MM.1S (cell line): ENCODE measurements at regions not wholly inside any gene's neighbourhood (a gene's known extent, or its start where the extent isn't known, plus 50 kb on each side); places are given as distances from the start of the nearest gene placed in this dataset.

Experiments used
- EZH2 ChIP-seq: fragments of 300-600 bp; sonication (generic); optimal IDR thresholded peaks from 2 replicates; pipeline ENCODE3; 2017; ENCODE audit warnings: low read depth, mild to moderate bottlenecking, antibody characterized with exemption, low read length, mixed read lengths
- EZH2phosphoT487 ChIP-seq: fragments of 300-600 bp; sonication (generic); IDR thresholded peaks from 2 replicates; pipeline ENCODE4 v1.6.1; 2018; ENCODE audit warnings: antibody characterized with exemption, low read length
- TF ChIP-seq, protein P1 (sequence below): fragments of 300-600 bp; sonication (generic); IDR thresholded peaks from 2 replicates; pipeline ENCODE4 v1.5.1; 2016; ENCODE audit warnings: antibody characterized with exemption, low read length, mixed read lengths

DNA sequence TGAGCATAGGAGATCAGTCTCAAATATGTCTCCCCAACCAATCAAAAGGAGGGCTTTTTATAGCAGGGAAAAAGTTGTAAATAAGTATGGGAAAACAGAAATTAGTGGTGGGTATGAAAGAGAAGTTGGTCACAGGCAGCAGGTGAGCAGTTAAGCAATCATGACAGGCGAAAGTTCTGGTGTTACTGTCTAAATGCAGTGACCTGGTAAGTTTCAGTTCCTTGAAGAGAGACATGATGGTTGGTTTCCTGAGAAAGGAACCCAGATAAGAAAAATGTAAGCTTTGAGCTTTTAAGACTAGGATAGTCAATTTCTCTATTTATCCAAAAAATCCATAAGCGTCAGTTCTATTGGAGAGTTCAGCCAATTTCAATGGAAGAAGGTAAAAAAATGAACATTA, 466.2 kb upstream of the FLRT2 start:
- TF ChIP-seq, protein P1, sequence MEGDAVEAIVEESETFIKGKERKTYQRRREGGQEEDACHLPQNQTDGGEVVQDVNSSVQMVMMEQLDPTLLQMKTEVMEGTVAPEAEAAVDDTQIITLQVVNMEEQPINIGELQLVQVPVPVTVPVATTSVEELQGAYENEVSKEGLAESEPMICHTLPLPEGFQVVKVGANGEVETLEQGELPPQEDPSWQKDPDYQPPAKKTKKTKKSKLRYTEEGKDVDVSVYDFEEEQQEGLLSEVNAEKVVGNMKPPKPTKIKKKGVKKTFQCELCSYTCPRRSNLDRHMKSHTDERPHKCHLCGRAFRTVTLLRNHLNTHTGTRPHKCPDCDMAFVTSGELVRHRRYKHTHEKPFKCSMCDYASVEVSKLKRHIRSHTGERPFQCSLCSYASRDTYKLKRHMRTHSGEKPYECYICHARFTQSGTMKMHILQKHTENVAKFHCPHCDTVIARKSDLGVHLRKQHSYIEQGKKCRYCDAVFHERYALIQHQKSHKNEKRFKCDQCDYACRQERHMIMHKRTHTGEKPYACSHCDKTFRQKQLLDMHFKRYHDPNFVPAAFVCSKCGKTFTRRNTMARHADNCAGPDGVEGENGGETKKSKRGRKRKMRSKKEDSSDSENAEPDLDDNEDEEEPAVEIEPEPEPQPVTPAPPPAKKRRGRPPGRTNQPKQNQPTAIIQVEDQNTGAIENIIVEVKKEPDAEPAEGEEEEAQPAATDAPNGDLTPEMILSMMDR, result no peak
- TF ChIP-seq EZH2phosphoT487 (no peak), EZH2 (no peak)
